ENCODE measurements at regions not wholly inside any gene's neighbourhood (a gene's known extent, or its start where the extent isn't known, plus 50 kb on each side); places are given as distances from the start of the nearest gene placed in this dataset.
"Not testable (repeated sequence)": the region's sequence is repeated elsewhere in the genome, so short reads cannot be mapped to it uniquely, and the experiment has no call there.

DNA sequence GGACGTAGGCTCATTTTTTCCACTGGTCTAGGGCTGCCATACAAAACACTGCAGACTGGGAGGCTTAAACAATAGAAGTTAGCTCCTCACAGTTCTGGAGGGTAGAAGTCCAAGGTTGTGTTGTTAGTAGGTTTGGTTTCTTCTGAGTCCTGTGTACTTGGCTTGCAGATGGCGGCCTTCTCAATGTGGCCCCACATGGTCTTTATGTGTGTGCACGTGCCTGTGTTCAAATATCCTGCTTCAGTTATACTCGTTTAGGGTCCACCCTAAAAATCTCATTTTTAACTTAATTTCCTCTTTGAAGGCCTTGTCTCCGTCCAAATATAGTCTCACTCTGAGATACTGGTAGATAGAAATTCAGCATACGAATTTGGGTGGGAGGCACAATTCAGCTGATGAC lies 542.4 kb downstream of the HAPSTR1 start:
- Histone ChIP-seq H3K4me2 (ENCODE audit: low read length) (no peak overlapping the region), H4K20me1 (ENCODE audit: insufficient read depth, low read length) (no peaks in the 10 kb centered on the region), H3K27me3 (ENCODE audit: insufficient read depth, low read length) (no peaks in the 10 kb centered on the region), H3K4me3 (ENCODE audit: low read depth, low read length, poor library complexity, severe bottlenecking) (no peak overlapping the region), H3K36me3 (ENCODE audit: insufficient read depth, low read length) (no peaks in the 10 kb centered on the region), H3K9me3 (ENCODE audit: low read length) (no peaks in the 10 kb centered on the region), H3K9me2 (ENCODE audit: low read depth, low read length) (no peaks in the 10 kb centered on the region), H3K27ac (ENCODE audit: low read depth, low read length, poor library complexity, severe bottlenecking) (no peak overlapping the region), H3F3A (ENCODE audit: insufficient read depth, low read length) (no peaks in the 10 kb centered on the region), H3K4me1 (ENCODE audit: insufficient read depth, low read length, severe bottlenecking) (no peaks in the 10 kb centered on the region), H2AFZ (ENCODE audit: low read length) (no peak overlapping the region), H3K9ac (ENCODE audit: low read length) (no peak overlapping the region), H3K79me2 (ENCODE audit: insufficient read depth, low read length) (no peaks in the 10 kb centered on the region)
- TF ChIP-seq, protein P1, sequence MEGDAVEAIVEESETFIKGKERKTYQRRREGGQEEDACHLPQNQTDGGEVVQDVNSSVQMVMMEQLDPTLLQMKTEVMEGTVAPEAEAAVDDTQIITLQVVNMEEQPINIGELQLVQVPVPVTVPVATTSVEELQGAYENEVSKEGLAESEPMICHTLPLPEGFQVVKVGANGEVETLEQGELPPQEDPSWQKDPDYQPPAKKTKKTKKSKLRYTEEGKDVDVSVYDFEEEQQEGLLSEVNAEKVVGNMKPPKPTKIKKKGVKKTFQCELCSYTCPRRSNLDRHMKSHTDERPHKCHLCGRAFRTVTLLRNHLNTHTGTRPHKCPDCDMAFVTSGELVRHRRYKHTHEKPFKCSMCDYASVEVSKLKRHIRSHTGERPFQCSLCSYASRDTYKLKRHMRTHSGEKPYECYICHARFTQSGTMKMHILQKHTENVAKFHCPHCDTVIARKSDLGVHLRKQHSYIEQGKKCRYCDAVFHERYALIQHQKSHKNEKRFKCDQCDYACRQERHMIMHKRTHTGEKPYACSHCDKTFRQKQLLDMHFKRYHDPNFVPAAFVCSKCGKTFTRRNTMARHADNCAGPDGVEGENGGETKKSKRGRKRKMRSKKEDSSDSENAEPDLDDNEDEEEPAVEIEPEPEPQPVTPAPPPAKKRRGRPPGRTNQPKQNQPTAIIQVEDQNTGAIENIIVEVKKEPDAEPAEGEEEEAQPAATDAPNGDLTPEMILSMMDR (IDR thresholded peaks at IDR 0.05; ENCODE audit: low read length) = no peak
- no peak for TF ChIP-seq EZH2 (IDR thresholded peaks at IDR 0.05; ENCODE audit: borderline replicate concordance, low read length)

- H4K20me1 ChIP-seq (ENCODE audit: insufficient read depth, low read length); H3K27me3 ChIP-seq (ENCODE audit: insufficient read depth, low read length); H2AFZ ChIP-seq (ENCODE audit: low read length); H3K4me3 ChIP-seq (ENCODE audit: low read depth, low read length, poor library complexity, severe bottlenecking); H3K4me1 ChIP-seq (ENCODE audit: insufficient read depth, low read length, severe bottlenecking); H3K4me2 ChIP-seq (ENCODE audit: low read length); H3K9ac ChIP-seq (ENCODE audit: low read length); H3K27ac ChIP-seq (ENCODE audit: low read depth, low read length, poor library complexity, severe bottlenecking); H3K9me2 ChIP-seq (ENCODE audit: low read depth, low read length); H3K9me3 ChIP-seq (ENCODE audit: low read length); H3K36me3 ChIP-seq (ENCODE audit: insufficient read depth, low read length); H3K79me2 ChIP-seq (ENCODE audit: insufficient read depth, low read length); H3F3A ChIP-seq (ENCODE audit: insufficient read depth, low read length): not testable (repeated sequence)
Measured at GRCh38 chr16:9635150-9635720, 543.8 kb downstream of the HAPSTR1 start.

GRCh38 chr16:9644258-9644657 lies 538.0 kb downstream of the GRIN2A start:
- Histone ChIP-seq H3K36me3 (ENCODE audit: insufficient read depth, low read length) (no peaks in the 10 kb centered on the region), H3K27me3 (ENCODE audit: insufficient read depth, low read length) (no peaks in the 10 kb centered on the region), H3F3A (ENCODE audit: insufficient read depth, low read length) (no peaks in the 10 kb centered on the region), H4K20me1 (ENCODE audit: insufficient read depth, low read length) (no peaks in the 10 kb centered on the region), H3K9me2 (ENCODE audit: low read depth, low read length) (no peaks in the 10 kb centered on the region), H3K79me2 (ENCODE audit: insufficient read depth, low read length) (no peaks in the 10 kb centered on the region), H3K27ac (ENCODE audit: low read depth, low read length, poor library complexity, severe bottlenecking) (no peak overlapping the region), H3K9me3 (ENCODE audit: low read length) (no peaks in the 10 kb centered on the region), H2AFZ (ENCODE audit: low read length) (no peak overlapping the region), H3K9ac (ENCODE audit: low read length) (no peak overlapping the region), H3K4me3 (ENCODE audit: low read depth, low read length, poor library complexity, severe bottlenecking) (no peak overlapping the region), H3K4me1 (ENCODE audit: insufficient read depth, low read length, severe bottlenecking) (no peaks in the 10 kb centered on the region), H3K4me2 (ENCODE audit: low read length) (no peak overlapping the region)
- no peak for TF ChIP-seq EZH2 (IDR thresholded peaks at IDR 0.05; ENCODE audit: borderline replicate concordance, low read length)
- TF ChIP-seq, protein P1 (IDR thresholded peaks at IDR 0.05; ENCODE audit: low read length) = no peak

- Histone ChIP-seq H3K9me2 (ENCODE audit: low read depth, low read length) (no peaks in the 10 kb centered on the region), H2AFZ (ENCODE audit: low read length) (no peak overlapping the region), H3K4me2 (ENCODE audit: low read length) (no peak overlapping the region), H4K20me1 (ENCODE audit: insufficient read depth, low read length) (no peaks in the 10 kb centered on the region), H3K27ac (ENCODE audit: low read depth, low read length, poor library complexity, severe bottlenecking) (no peak overlapping the region), H3K9ac (ENCODE audit: low read length) (no peak overlapping the region), H3K4me1 (ENCODE audit: insufficient read depth, low read length, severe bottlenecking) (no peaks in the 10 kb centered on the region), H3K36me3 (ENCODE audit: insufficient read depth, low read length) (no peaks in the 10 kb centered on the region), H3K79me2 (ENCODE audit: insufficient read depth, low read length) (no peaks in the 10 kb centered on the region), H3F3A (ENCODE audit: insufficient read depth, low read length) (no peaks in the 10 kb centered on the region), H3K9me3 (ENCODE audit: low read length) (no peaks in the 10 kb centered on the region), H3K27me3 (ENCODE audit: insufficient read depth, low read length) (no peaks in the 10 kb centered on the region), H3K4me3 (ENCODE audit: low read depth, low read length, poor library complexity, severe bottlenecking) (no peak overlapping the region)
- TF ChIP-seq, protein P1 (IDR thresholded peaks at IDR 0.05; ENCODE audit: low read length) = no peak
- no peak for TF ChIP-seq EZH2 (IDR thresholded peaks at IDR 0.05; ENCODE audit: borderline replicate concordance, low read length)
Measured at GRCh38 chr16:9645911-9646310, 536.3 kb downstream of the GRIN2A start.

Data from OCI-LY1 (cell line).